ENCODE measurements at regions not wholly inside any gene's neighbourhood (a gene's known extent, or its start where the extent isn't known, plus 50 kb on each side); places are given as distances from the start of the nearest gene placed in this dataset.

DNA sequence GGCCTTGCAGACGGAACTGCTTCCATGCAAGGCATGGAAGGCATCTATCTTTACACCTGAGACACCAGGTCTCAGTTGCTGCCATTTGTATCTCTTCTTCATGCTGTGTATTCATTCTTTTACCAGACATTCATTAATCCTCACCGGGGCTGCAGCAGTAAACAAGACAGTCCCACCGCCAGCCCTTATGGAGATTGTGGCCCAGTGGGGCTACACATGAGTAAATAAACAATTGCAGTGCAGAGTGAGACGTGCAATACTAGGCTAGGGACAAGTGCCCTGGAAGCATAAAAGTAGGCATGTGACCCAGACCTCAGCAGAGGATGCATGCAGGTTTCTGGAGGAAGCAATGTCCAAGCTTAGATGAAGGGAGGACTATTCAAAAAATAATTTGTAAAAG lies 497.6 kb upstream of the KLHL29 start:
- no peak for DNase-seq

DNA sequence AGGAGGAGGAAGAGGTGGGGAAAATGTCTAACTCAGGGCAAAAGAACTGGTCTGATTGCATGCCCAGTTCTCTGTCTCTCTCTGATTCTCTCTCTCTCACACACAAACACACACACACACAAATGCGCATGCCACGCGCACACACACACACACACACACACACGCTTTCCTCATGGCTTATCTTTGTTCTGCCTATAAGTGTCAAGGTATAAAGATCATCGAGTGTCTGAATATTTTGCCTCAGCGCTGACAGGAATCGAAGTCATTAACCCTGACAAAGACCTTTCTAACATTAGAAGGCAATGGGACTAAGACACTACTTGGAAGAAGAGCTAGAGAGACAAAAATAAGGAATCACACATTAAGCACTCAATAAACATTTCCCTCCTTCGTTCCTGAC lies 497.1 kb upstream of the KLHL29 start:
- DNase-seq, result no peak

DNA sequence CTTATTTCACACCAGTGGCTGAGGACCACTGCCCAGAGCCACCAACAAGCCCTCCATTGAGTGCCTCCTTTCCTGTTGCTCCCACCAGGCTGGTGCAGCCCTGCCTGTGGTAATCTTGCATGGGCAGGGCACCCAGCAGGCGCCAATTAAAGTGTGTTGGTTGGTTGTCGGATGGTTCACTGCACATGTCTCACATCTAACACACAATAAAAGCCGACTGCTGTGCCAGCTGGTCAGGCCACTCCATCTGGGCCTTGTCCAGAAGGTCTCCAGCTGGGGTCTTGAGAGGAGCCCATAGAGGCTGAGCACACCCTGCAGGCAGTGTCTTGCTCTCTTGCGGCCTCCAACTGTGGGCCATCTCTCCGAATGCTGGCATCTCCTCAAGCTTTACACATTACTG lies 494.8 kb upstream of the KLHL29 start:
- no peak for DNase-seq

- no peak for DNase-seq
Observed at GRCh38 chr2:22893761-22894517, 491.0 kb upstream of the KLHL29 start.

DNA sequence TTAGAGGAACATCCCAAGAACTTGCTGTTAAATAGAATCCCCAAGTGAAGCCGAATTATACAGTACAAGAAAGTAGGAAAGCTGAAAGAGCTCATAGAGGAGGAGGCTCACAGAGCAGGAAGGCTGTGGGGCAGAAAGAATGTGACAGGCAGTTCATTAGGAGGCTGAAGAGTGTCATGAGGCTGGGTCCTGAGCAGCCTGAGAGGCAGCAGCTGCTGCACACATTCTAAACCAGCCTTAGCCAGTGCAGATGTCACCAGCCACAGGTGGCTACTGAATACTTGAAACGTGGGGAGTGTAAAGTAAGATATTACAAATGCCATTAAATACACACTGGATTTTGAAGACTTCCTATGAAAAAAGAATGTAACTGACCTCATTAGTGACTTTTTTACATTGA lies 490.2 kb upstream of the KLHL29 start:
- DNase-seq, result no peak

GRCh38 chr2:22897428-22897827 lies 487.6 kb upstream of the KLHL29 start:
- no peak for DNase-seq

GRCh38 chr2:22900674-22901073 lies 484.3 kb upstream of the KLHL29 start:
- DNase-seq, result no peak

GRCh38 chr2:22901471-22902179 lies 483.4 kb upstream of the KLHL29 start:
- no peak for DNase-seq

DNA sequence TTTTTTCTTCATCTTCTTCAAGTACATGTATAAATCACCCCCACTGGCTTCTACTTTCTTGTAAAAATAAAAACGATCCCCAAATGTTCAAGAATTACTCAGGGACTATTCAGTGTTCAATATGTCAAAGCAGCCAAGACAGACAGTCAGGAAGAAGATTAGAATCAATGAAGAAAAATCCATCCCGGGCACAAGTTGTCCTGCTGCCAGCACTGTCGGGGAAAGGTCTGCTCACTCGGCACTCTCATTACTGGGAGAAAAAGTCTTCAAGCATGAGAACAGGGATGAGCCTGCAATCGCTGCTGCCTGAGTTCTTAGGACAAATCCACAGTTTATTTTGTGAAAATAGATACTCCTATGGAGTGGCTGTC lies 482.8 kb upstream of the KLHL29 start:
- no peak for DNase-seq

GRCh38 chr2:22902662-22903165 lies 482.3 kb upstream of the KLHL29 start:
- no peak for DNase-seq

GRCh38 chr2:22903616-22904015 lies 481.4 kb upstream of the KLHL29 start:
- DNase-seq, result no peak

DNA sequence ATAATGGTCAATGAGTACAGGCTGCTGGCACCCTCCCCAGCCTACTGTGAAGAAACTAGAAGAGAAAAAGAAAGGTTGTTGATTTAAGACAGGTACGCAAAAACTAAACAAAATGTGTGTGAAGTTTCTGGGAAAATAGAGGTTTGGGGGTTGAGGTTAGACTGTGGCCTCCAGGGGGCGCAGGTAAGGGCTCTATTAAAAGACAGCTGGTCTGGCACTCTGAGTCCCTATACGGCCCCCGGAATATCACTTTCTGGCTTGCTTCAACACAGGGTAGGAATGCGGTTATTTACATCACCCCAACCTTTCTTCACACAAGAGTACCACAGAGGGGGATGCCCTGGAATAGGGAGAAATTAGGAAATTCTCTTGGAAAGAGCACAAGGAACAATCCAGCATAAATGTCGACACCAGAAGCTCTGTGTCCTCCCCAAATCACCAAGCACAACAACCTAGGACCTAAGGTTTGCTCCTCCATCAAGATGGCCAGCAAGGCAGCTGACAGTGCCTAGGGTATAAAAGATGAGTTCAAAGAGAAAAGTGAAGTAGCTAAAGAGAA lies 480.8 kb upstream of the KLHL29 start:
- DNase-seq, result peak; percentile 36

DNA sequence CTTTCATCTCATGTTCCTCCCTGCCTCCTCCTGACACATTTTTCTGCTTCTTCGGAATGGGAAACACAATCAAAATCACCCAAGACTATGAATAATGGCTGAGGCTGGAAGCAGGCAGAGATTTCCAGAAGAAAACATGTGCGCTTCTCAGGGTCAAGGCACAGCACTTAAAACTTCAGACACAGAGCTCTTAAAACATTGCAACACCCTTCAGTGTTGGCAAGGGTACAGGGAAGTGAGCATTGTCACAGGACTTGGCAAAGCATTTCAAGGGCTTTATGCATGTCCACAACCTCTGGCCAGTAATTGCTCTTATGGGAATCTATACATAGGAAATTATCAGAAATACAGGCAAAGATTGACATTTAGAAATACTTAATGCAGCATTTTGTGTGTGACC lies 477.6 kb upstream of the KLHL29 start:
- no peak for DNase-seq

DNA sequence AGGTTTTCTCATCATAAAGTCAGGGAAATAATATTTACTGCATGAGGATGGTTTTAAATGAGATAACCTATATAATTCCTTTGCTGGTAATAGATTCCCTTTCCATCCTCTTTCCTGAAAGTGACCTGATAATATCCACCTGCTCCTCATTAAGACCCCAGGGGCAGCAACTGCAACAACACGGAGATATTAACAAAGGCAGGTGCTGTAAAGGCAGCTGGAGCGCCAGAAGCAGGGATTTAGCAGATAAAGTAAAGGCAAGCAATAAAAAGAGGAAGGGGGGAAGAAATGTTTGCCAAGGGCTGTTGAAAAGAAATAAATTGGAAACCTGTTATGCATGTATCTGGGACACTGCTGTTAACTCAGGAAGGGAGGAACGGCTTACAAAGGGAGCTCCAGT lies 472.6 kb upstream of the KLHL29 start:
- DNase-seq, result no peak

- DNase-seq, result no peak
Observed at GRCh38 chr2:22929998-22930397, 455.0 kb upstream of the KLHL29 start.

DNA sequence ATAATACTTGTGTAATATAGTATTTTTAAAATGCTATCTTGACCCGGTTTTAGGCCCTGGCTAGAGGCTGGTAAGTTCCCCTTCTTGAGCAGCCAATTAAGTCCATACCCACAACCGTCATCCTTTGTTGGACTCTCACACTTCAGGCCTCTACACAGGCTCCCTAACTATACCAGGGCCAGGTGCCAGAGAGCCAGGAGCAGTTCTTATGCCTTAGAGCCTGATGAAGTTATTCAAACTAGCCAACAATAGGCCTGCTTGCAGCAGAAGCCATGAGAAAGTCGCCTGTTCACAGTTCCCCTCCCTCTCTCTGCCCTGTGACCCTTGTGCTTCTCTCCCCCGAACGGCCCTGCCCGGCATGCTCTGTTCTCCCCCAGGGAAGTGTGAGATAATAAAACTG lies 454.2 kb upstream of the KLHL29 start:
- DNase-seq, result no peak

DNA sequence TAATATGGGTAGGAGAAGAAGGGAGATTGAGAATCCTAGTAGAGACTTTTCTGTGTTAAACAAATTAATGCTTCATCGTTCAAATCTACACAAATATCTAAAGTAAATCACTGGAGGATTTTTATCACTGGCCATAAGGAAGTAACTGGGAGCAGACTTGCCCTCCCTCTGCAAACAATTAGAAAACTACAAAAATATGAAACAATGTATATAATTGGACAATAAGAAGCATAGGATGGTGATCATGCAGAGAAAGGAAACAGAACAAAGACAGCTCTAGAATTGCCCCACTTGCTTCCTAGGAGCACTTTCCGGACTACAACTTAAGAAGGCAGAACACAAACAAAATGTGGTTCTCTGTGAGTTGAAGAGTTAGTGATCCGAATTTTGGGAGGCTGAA lies 452.7 kb upstream of the KLHL29 start:
- no peak for DNase-seq

DNA sequence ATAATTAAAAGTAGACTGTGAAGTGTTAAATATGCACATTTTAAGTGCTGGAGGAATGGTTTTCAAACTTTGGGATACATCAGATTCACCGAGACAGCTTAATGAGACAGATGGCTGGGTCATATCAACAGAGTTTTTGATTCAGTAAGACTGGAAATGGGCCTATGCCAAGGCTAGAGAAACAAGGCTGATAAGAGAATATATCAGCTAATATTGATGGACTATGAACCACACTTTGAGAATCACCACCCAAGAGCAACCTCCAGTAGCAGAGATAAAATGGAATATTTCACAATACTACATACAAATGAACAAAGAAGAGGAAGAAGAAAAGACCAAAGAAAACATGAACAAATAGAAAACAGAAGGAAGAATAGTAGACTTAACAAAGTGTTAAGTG lies 450.2 kb upstream of the KLHL29 start:
- no peak for DNase-seq

DNA sequence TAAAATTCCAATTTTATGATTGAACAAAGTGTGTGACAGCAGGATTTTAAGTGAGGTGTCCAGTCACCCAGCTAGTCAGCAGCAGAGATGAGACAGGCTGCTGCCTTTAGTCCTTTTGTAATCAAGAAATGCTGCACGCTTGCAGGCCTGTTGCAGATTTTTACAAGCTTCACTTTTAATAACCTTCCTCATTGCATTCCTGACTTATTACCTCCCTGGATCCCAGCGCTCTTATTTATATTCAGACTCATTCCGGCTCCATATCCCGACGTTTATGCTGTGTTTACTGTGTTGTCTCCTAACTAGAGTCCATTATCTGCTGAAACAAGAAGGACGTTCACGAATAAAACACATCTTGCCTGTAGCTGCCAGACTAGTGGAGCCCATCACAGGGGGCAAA lies 442.5 kb upstream of the KLHL29 start:
- no peak for DNase-seq

GRCh38 chr2:22944143-22944542 lies 440.8 kb upstream of the KLHL29 start:
- no peak for DNase-seq

- DNase-seq, result no peak
Observed at GRCh38 chr2:22946553-22946952, 438.4 kb upstream of the KLHL29 start.

DNA sequence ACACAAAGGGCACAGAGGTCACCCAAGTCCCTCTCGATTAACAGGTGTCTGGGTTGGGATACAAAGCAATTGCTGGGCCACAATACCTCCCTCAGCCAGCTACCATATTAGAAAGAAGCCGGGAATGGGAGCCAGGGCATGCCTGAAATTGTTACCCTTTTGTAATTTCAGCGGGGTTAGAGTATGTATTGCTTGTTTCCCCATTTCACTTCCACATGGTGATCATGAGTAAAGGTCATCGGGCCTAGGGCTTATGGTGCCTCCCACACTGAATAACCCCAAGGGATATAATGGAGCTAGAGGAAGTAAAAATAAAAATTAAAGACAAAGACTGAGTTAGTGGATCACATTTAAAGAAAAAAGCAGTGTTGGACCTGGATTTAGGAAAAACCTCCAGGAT lies 437.2 kb upstream of the KLHL29 start:
- no peak for DNase-seq

GRCh38 chr2:22950431-22950830 lies 434.5 kb upstream of the KLHL29 start:
- no peak for DNase-seq

- no peak for DNase-seq
Observed at GRCh38 chr2:22952656-22953225, 432.2 kb upstream of the KLHL29 start.

All from activated CD4-positive, alpha-beta T cell treated with anti-CD3 and anti-CD28 coated beads for 48 hours (primary cell).